Mesendoderm (in vitro differentiated cells): ENCODE measurements at regions not wholly inside any gene's neighbourhood (a gene's known extent, or its start where the extent isn't known, plus 50 kb on each side); places are given as distances from the start of the nearest gene placed in this dataset.
A peak's percentile ranks its signal among the peaks of the same experiment; 100 is the strongest.

Experiments
- DNase-seq: peaks from one replicate; pipeline ENCODE4 v3.0.0; 2013
- H2AK5ac ChIP-seq: 2 replicates; pipeline ENCODE4 v1.6.1; 2013; ENCODE audit warnings: low read length, inconsistent platforms
- H2BK120ac ChIP-seq: 2 replicates; pipeline ENCODE4 v1.6.1; 2013; ENCODE audit warnings: low read depth, mild to moderate bottlenecking, low read length, moderate library complexity, mixed read lengths
- H2BK15ac ChIP-seq: replicated peaks from 2 replicates; pipeline ENCODE4 v1.6.1; 2013; ENCODE audit warnings: low read depth, mild to moderate bottlenecking, moderate library complexity
- H2BK5ac ChIP-seq: 2 replicates; pipeline ENCODE4 v1.6.1; 2013; ENCODE audit warnings: low read length, inconsistent platforms
- H3K18ac ChIP-seq: 2 replicates; pipeline ENCODE4 v1.6.1; 2013; ENCODE audit warnings: mild to moderate bottlenecking, low read length, mixed read lengths
- H3K23ac ChIP-seq: one replicate; pipeline ENCODE4 v1.6.1; 2013; ENCODE audit warnings: low read length
- H3K27ac ChIP-seq: 2 replicates; pipeline ENCODE4 v1.5.1; 2013; ENCODE audit warnings: low read depth, mild to moderate bottlenecking, inconsistent platforms, low read length, moderate library complexity
- H3K27me3 ChIP-seq: 2 replicates; pipeline ENCODE4 v1.6.1; 2013; ENCODE audit warnings: low read length, control low read depth, mild to moderate bottlenecking, inconsistent platforms; ENCODE audit not compliant: insufficient read depth, poor library complexity
- H3K36me3 ChIP-seq: 2 replicates; pipeline ENCODE4 v1.6.1; 2013; ENCODE audit warnings: low read length, inconsistent platforms; ENCODE audit not compliant: control insufficient read depth, insufficient read depth
- H3K4ac ChIP-seq: one replicate; pipeline ENCODE4 v1.6.1; 2013; ENCODE audit warnings: low read depth, mild to moderate bottlenecking, low read length, moderate library complexity
- H3K4me1 ChIP-seq: 2 replicates; pipeline ENCODE4 v1.6.1; 2013; ENCODE audit warnings: low read depth, low read length, inconsistent platforms; ENCODE audit not compliant: control insufficient read depth
- H3K4me2 ChIP-seq: 2 replicates; pipeline ENCODE4 v1.6.1; 2013; ENCODE audit warnings: low read length
- H3K4me3 ChIP-seq: 2 replicates; pipeline ENCODE4 v1.5.1; 2013; ENCODE audit warnings: mild to moderate bottlenecking, low read length
- H3K56ac ChIP-seq: one replicate; pipeline ENCODE4 v1.6.1; 2013; ENCODE audit warnings: low read length
- H3K79me1 ChIP-seq: 2 replicates; pipeline ENCODE4 v1.6.1; 2013; ENCODE audit warnings: low read length, inconsistent platforms
- H3K79me2 ChIP-seq: 2 replicates; pipeline ENCODE4 v1.6.1; 2013; ENCODE audit warnings: mild to moderate bottlenecking, low read length; ENCODE audit not compliant: control insufficient read depth, insufficient read depth
- H3K9ac ChIP-seq: 2 replicates; pipeline ENCODE4 v1.6.1; 2013; ENCODE audit warnings: low read length, inconsistent platforms
- H4K5ac ChIP-seq: one replicate; pipeline ENCODE4 v1.6.1; 2013; ENCODE audit warnings: low read length
- H4K8ac ChIP-seq: one replicate; pipeline ENCODE4 v1.6.1; 2013; ENCODE audit warnings: low read depth, mild to moderate bottlenecking, control low read depth, low read length, moderate library complexity
- WGBS: extraction: QIAGEN DNeasy Blood & Tissue Kit; methylation state at CpG from one replicate; pipeline ENCODE4 v1.1.7; 2013; ENCODE audit warnings: low lambda C conversion rate, missing lambda C conversion rate; ENCODE audit not compliant: insufficient coverage; ENCODE audit errors: extremely low coverage; 5-methylcytosine and 5-hydroxymethylcytosine counted together

DNA sequence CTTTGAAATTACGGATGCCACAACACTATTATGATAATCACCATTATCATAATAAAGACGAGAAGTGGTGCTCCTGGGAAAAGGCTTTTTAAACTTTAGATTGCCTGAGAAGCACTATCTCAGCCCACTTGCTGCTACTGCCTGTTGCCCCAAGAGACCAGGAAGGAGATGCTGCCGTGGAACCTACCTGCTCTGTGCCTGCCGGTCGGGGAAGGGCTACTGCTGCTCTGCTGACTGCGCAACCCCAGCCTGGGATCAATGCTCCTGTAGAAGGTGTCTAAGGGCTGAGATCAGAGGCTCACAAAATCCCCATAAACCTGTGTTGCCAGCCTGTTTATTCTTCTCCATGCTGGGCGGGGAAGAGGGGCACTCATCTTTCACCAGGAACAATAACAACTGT lies 145.3 kb upstream of the VCX3B start:
- no peak overlapping the region for H4K5ac ChIP-seq
- H3K27ac ChIP-seq: no peak overlapping the region
- no peak overlapping the region for H3K4ac ChIP-seq
- H3K23ac ChIP-seq: no peak overlapping the region
- H4K8ac ChIP-seq: no peak overlapping the region
- no peak overlapping the region for H3K56ac ChIP-seq
- H3K79me1 ChIP-seq: no peaks in the 10 kb centered on the region
- H3K18ac ChIP-seq: no peak overlapping the region
- no peak overlapping the region for H3K4me2 ChIP-seq
- no CpG with 5 or more reads among the region's 7 CpGs for WGBS
- no peaks in the 10 kb centered on the region for H3K4me1 ChIP-seq
- no peaks in the 10 kb centered on the region for H3K27me3 ChIP-seq
- H3K4me3 ChIP-seq: no peak overlapping the region
- DNase-seq: no peak
- H2AK5ac ChIP-seq: no peak overlapping the region
- H3K9ac ChIP-seq: no peak overlapping the region
- H3K36me3 ChIP-seq: no peaks in the 10 kb centered on the region
- H2BK5ac ChIP-seq: no peak overlapping the region
- no peak overlapping the region for H2BK120ac ChIP-seq
- no peaks in the 10 kb centered on the region for H3K79me2 ChIP-seq
- H2BK15ac ChIP-seq: no peak overlapping the region

DNA sequence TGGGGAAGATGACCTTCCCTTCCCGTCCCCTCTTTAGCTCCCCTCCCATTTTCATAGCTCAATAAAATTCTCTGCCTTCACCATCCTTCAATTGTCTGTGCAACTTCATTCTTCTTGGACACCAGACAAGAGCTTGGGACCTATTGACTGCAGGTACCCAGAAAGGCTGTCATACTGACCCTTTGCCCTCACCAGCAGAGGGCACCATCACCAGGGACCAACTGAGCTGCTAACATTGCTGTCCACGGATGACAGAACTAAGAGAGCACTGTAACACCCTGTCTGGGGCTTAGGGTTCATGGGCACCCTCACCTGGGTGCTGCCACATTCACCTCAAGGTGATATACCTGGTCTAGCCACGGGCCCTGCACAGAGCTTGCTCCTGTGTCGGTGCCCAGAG lies 141.3 kb upstream of the VCX3B start:
- Histone ChIP-seq H3K79me1 (no peaks in the 10 kb centered on the region), H4K5ac (no peak overlapping the region), H3K4me2 (no peak overlapping the region), H2BK5ac (no peak overlapping the region), H3K36me3 (no peaks in the 10 kb centered on the region), H3K56ac (no peak overlapping the region), H4K8ac (no peak overlapping the region), H3K27me3 (no peaks in the 10 kb centered on the region), H2AK5ac (no peak overlapping the region), H3K4ac (no peak overlapping the region), H3K23ac (no peak overlapping the region), H3K27ac (no peak overlapping the region), H3K18ac (no peak overlapping the region), H3K4me1 (no peaks in the 10 kb centered on the region), H3K9ac (no peak overlapping the region), H3K79me2 (no peaks in the 10 kb centered on the region), H3K4me3 (no peak overlapping the region), H2BK120ac (no peak overlapping the region), H2BK15ac (no peak overlapping the region)
- DNase-seq: peak; percentile 16
- WGBS: no CpG with 5 or more reads among the region's 4 CpGs

DNA sequence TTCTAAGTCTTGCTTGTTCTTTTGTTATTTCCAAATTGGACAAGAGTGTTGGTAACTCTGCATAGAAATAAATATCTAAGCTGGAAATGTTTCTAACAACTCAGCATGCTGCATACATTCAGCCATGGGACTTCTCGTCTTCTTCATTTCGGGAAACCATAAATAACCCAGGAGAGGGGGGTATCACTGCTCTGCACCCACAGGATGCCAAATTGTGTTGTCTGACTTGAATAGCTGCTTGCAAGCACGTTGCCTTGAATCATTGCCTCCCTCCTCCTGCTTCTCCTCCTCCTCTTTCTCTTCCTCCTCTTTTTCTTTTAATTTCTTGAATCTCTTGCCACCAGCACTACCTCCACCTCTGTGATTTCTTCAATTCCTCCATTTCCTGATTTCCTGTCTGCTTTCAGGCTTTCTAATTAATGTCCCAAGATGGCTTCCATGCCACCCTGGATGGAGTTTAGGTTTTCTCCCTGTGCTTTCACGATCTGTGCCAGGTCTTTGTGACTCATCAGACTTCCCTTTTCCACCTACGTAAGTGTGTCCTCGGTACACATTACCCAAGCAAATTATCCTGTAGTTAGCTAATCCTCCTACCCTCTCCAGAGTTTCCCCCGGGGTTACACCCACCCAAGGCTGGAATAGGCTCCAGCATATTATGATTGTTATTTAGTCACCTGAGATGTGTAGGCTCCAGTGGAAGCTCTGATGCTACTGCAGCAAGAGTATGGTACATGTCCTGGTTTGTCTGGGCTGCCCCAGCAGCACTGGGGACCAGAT lies 122.6 kb upstream of the VCX3B start:
- Histone ChIP-seq H3K18ac (no peak overlapping the region), H3K27me3 (no peaks in the 10 kb centered on the region), H3K79me2 (no peaks in the 10 kb centered on the region), H3K4me2 (no peak overlapping the region), H2AK5ac (no peak overlapping the region), H3K23ac (no peak overlapping the region), H2BK120ac (no peak overlapping the region), H4K8ac (no peak overlapping the region), H3K27ac (no peak overlapping the region), H3K79me1 (no peaks in the 10 kb centered on the region), H3K4ac (no peak overlapping the region), H3K9ac (no peak overlapping the region), H2BK5ac (no peak overlapping the region), H3K4me1 (no peaks in the 10 kb centered on the region), H2BK15ac (no peak overlapping the region), H3K36me3 (no peaks in the 10 kb centered on the region), H4K5ac (no peak overlapping the region), H3K56ac (no peak overlapping the region), H3K4me3 (no peak overlapping the region)
- no peak for DNase-seq
- WGBS: no CpG with 5 or more reads among the region's 7 CpGs

DNA sequence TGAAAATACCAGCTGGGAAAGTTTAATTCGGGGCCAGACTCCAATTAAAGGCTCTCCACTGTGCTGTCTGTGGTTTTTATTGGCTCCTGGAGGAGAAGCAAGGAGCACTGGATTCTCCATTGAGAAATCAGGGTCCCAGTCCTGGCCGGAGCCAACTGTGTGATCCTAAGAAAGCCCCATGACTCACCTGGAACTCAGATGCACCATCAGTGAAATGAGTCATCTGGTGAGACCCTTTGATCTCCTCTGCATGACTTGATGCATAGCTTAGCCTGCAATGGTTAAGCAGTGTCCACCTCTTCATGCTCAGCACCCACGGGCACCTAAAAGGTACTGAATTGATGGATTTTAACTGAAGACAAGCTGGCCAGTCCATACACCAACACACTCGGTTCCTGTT lies 119.2 kb upstream of the VCX3B start:
- Histone ChIP-seq H4K8ac (no peak overlapping the region), H3K4ac (no peak overlapping the region), H4K5ac (no peak overlapping the region), H3K79me1 (no peaks in the 10 kb centered on the region), H3K79me2 (no peaks in the 10 kb centered on the region), H3K27me3 (no peaks in the 10 kb centered on the region), H3K27ac (no peak overlapping the region), H2BK120ac (no peak overlapping the region), H2BK15ac (no peak overlapping the region), H3K4me3 (no peak overlapping the region), H3K18ac (no peak overlapping the region), H3K9ac (no peak overlapping the region), H3K4me1 (no peaks in the 10 kb centered on the region), H3K4me2 (no peak overlapping the region), H2BK5ac (no peak overlapping the region), H3K23ac (no peak overlapping the region), H2AK5ac (no peak overlapping the region), H3K56ac (no peak overlapping the region), H3K36me3 (no peaks in the 10 kb centered on the region)
- WGBS: no CpG with 5 or more reads among the region's 4 CpGs
- peak; percentile 19 for DNase-seq

DNA sequence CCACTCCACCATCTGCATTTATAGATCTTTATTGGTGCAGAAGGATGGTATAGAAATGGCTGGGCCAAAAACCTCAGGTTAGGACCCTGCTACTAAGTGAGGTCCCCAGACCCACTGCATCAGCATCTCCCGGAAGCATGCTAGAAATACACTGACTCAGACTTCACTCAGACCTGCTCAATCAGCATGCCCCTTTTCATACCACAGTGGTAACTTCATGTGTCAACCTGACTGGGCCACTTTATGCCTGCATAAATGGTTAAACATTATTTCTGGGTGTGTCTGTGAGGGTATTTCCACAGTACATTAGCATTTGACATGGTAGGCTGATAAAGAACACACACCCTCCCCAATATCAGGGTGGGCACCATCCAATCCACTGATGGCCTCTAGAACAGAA lies 118.6 kb upstream of the VCX3B start:
- no CpG with 5 or more reads among the region's 1 CpG for WGBS

DNA sequence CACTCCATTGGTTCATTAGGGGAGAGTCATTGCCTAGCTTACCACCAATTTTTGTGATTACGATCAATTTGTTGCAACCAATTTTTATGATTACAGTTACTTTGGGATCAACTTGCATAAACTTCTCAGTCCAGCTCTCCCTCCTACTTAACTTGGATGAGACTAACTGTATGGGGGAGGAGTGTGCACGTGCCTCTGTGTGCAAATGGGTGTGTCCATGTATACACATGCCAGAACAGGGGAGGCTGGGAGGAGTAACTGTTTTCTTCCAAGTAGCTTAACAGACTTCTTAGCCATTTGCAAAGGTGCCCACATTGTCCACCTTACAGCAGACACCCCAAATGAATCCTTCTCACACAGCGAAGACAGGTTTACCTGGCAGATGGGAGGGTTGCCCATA lies 117.7 kb upstream of the VCX3B start:
- no peak overlapping the region for H2BK5ac ChIP-seq
- H2BK120ac ChIP-seq: no peak overlapping the region
- no peak overlapping the region for H3K4me2 ChIP-seq
- H3K9ac ChIP-seq: no peak overlapping the region
- no peak overlapping the region for H2AK5ac ChIP-seq
- H3K27ac ChIP-seq: no peak overlapping the region
- H3K4me1 ChIP-seq: no peaks in the 10 kb centered on the region
- no peak overlapping the region for H4K8ac ChIP-seq
- no peak overlapping the region for H3K18ac ChIP-seq
- H3K23ac ChIP-seq: no peak overlapping the region
- no peaks in the 10 kb centered on the region for H3K36me3 ChIP-seq
- no peak overlapping the region for H2BK15ac ChIP-seq
- WGBS: no CpG with 5 or more reads among the region's 3 CpGs
- no peaks in the 10 kb centered on the region for H3K79me2 ChIP-seq
- H3K79me1 ChIP-seq: no peaks in the 10 kb centered on the region
- no peak overlapping the region for H3K56ac ChIP-seq
- H4K5ac ChIP-seq: no peak overlapping the region
- no peak overlapping the region for H3K4me3 ChIP-seq
- no peaks in the 10 kb centered on the region for H3K27me3 ChIP-seq
- no peak overlapping the region for H3K4ac ChIP-seq
- DNase-seq: no peak

More for the DNA sequence above, 118.6 kb upstream of the VCX3B start:
- Histone ChIP-seq H4K8ac (no peak overlapping the region), H2BK15ac (no peak overlapping the region), H3K9ac (no peak overlapping the region), H2BK120ac (no peak overlapping the region), H2BK5ac (no peak overlapping the region), H3K4me3 (no peak overlapping the region), H3K4ac (no peak overlapping the region), H3K18ac (no peak overlapping the region), H2AK5ac (no peak overlapping the region), H3K4me2 (no peak overlapping the region), H3K79me2 (no peaks in the 10 kb centered on the region), H3K23ac (no peak overlapping the region), H3K79me1 (no peaks in the 10 kb centered on the region), H4K5ac (no peak overlapping the region), H3K36me3 (no peaks in the 10 kb centered on the region), H3K27me3 (no peaks in the 10 kb centered on the region), H3K27ac (no peak overlapping the region), H3K56ac (no peak overlapping the region), H3K4me1 (no peaks in the 10 kb centered on the region)
- DNase-seq: no peak
